ENCODE measurements at regions not wholly inside any gene's neighbourhood (a gene's known extent, or its start where the extent isn't known, plus 50 kb on each side); places are given as distances from the start of the nearest gene placed in this dataset.

DNA sequence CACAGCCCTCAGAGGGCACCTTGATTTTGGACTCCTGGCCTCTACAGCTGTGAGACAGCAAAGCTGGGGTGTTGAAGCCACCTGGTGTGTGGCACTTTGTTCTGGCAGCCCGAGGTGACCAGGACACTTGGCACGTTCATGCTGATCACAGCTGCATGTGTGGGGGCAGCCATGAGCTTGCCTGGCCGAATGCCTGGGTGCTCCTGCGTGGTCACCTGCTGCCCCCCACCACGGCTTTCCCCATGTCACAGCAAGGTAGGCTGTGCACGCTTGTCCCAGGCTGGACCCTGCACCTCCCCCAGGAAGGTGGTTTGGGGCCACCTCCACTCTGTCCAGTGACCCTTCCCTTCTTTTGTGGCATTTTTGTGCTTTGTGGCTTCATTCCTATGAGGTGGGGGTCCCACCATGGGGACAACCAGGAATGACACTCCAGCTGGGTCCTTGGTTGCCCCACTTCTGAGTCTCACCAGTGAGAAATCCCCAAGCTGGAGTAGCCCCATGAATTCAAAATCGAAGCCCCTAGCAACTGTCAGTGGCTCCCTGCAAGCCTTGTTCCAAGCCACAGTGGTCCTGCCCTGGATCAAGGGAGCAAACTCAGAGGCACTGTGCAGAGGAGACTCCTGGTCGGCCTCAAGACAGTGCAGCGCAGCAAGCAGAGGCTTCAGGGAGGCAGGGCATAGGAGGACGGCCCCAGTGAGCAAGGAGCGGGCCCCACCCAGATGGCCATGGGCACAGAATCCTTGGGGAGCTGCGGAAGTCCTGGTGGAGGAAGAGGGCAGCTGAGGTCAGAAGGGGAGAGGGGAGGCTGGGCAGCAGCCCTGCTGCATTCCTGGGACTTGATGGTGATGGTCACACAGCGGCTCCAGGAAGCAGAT, 121.4 kb upstream of the HS6ST1 start:
- no peak for DNase-seq

DNA sequence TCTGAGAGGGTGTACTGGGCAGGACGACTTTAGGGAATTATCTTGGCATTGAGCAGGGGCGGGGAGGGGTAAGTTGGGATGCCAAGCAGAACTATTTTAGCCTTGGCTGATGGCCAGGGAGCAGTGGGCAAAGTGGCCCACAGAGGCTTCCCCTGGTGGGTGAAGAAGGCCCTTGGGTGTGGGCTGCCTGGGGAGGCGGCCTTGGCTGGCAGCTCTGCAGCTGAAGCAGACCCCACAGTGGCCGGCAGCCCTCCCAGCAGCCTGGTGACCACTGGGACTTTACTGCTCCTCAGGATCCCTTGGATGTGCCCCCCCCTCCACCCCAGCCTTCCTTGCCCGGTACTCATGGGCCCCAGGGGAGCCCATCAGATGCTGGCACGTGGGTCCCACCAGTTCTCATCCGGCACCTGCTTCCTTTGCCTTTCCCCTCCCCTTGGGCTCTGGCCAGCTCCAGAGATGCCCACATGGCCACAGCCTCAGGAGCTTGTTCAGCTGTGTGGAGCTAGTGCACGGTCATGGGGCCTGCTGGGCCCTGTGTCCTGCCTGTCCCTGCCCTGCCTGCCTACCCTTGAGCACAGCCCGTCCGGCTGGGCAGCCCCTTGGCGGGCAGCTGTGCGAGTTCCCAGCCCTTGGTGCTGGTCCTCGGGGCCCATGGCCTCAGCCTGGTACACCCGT, 122.1 kb upstream of the HS6ST1 start:
- DNase-seq, result no peak

DNA sequence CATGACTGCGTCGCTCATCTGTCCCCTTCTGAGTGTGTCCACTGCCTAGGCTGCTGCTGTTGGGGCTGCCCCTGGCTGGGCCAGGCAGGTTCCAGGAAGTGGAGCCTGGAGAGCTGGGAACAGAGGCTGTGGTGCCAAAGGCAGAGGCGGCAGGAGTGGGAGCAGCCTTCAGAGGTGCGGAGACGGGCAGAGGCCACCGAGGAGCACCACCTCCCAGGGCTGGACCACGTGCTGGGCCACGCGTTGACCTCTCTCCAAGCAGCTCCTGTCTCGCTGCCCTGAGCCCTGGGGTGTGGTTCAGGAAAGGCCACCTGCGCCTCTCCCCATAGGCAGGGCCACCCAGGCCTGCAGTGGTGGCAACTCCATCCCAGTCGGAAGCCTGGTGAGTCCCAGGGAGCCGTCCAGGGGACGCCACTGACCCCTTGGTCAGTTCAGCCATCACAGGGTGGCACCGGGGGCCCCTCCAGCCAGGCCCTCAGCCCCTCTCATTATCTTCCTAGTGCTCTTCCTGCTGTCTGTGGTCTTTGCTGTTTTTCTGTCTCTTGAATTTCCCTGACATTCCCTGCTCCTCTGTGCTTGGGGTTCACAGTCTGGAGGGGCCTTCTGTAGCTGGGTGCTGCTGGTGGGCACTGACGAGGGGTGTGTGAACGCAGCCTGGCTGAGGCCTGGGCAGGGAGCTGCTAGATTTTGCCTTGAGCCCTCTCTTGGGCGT, 122.8 kb upstream of the HS6ST1 start:
- DNase-seq, result no peak

DNA sequence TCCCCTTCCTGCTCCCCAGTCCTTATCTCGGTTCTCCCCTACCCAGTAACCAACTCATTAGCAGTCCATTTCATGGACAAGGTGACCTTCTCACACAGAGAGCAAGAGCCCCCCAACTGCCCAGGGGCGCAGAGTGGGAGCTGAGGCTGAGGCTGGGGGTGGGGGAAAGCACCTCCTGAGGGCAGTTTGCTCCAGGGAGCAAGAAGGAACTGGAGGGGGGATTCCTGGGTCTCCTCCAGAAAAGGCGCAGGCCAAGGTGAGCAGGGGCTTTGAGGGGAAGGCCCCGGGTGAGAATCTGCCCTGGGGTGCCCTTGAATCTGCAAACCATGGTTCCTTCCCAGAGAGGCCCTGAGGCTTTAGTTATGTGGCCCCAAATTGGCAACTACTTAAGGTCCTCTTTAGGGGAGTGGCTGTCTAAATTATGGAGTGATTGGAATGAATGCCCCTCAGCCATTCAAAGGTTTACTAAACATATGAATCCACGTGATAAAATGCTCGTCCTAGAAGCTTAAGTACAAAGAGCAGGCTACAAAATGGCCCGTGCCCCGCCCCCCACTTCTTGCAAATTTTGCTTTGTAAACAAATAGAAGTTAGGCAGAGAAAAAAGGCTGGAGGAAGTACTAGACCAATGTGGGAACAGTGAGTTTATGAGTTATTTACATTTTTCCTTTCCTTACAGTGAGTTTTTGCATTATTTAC, 123.5 kb upstream of the HS6ST1 start:
- DNase-seq, result no peak

DNA sequence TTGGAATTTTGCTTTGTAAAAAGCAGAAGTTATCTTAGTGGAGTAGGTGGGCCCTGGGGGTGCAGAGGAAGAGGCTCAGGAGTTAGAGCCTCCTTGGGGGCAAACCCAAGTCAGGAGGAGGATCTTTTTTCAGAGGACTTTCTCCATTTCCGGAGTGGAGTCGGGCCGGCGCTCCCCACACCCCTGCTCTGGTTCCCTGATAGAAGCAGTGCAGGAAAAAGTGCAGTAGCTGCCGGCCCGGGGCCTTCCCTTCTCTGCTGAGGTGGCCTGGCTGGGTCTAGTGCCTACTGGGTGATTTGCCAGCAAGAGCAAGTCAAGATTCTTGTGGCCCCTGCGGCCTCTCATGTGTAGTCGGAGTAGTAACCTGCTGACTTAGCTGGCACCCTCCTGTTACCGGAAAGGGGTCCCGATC, 124.2 kb upstream of the HS6ST1 start:
- no peak for DNase-seq

DNA sequence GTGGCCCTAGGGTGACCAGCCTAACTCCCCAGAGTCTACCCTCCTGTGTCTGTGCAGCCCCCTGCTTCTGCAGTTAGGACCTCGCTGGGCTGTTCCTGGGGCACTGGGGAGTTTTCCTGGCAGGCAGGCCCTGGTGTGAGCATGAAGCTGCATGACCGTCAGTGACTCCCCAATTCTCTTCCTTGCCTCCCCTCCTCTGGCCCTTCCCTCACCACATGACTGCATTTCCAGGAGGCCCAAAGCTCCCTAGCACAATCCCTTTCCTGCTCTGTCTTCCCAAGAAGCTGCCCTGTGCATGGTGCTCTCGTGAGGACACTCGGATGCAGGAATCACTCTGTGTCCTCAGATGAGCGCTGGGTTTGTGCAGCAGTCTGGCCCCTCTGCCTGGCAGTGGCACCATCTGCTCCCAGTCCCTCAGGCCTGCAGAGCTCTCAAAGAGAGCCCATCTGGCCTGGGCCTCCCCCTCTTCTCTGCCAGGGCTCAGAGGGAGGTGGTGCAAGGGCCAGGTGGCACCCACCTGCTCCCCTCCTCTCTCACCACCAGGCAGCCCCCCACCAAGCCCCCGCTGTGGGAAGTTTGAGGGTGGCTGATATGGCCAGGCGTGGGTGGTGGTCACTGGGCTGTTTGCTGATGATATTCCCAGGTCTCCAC, 125.6 kb upstream of the HS6ST1 start:
- DNase-seq, result no peak

DNA sequence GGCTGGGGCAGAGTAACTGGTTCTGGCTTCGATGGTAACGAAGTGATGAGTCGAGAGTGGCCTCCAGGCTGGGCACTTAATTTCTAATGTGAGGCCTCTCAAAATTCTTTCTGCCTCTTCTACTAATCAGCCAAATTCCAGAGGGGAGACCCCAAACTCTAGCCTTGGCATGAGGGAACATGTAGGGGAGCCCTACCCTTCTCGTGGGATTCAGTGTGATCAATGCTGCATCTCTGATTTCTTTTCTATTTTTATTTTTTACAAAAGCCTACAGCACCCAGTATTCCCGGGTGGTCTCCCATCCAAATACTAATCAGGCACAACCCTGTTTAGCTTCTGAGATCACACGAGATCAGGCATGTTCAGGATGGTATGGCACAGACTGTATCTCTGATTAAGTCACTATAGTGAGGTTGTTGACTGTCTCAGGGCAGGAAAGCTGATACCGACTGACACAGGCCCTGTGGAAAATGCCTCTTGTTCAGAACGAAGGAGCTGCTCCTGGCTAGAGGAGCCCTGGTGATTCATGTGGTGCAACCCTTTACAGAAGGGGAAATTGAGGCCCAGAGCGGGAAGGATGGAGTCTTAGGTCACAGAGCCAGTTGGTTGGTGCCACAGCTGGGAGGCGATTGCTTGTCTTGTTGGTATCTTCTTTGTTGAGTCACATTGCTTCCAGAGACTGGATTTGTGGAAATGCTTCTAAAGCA, 126.3 kb upstream of the HS6ST1 start:
- DNase-seq, result no peak

DNA sequence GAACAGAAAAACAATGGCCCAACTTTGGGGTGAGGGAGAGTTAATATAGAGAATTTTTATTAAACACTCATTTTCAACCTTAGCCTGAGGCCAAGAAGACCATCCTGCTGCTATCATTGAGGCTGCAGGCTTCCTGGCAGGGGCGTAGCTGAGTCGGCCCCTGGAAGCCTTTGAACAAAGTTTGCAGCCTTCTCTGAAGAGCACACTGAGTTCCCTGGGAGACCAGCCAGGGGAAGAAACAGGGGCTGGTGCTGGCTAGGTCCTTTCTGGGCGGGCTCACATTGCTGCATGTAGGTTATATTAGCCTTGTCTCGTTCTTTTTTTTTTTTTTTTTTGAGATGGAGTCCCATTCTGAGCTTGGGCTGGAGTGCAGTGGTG, 126.8 kb upstream of the HS6ST1 start:
- DNase-seq, result no peak

DNA sequence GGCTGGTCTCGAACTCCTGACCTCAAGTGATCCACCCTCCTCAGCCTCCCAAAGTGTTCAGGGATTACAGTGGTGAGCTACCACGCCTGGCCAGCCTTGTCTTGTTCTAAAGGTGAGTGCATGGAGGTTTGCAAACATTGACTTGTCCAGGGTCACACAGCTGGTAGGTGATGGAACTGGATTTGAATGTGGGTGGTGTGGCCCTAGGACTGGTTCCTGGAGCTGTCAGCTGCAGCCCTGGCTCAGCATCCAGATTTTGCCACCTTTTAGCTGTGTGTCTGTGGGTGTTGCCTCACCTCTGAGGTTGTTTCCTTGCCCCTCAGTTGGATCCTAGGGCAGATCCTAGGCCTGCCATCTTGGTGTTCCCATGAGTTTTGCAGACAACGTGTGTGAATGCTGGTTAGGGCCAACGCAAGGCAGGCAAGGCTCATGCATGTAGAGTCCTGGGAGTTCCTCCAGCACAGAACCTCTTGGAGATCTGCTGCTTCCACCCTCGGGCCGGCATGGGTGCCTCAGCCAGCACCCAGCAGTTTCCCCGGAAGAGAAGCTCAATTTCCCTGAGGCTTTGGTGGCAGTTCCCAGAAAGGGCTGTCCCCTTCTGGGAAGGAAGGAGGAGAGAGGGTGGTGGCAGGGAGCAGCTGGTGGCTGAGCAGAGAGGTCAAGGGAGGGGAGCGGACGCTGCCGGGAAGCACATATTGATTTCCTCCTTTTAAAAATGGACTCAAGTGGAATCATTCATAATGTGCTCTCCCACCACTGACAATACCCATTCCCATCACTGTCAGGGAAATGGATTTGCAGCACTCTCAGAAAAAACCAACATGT, 127.6 kb upstream of the HS6ST1 start:
- DNase-seq, result no peak

DNA sequence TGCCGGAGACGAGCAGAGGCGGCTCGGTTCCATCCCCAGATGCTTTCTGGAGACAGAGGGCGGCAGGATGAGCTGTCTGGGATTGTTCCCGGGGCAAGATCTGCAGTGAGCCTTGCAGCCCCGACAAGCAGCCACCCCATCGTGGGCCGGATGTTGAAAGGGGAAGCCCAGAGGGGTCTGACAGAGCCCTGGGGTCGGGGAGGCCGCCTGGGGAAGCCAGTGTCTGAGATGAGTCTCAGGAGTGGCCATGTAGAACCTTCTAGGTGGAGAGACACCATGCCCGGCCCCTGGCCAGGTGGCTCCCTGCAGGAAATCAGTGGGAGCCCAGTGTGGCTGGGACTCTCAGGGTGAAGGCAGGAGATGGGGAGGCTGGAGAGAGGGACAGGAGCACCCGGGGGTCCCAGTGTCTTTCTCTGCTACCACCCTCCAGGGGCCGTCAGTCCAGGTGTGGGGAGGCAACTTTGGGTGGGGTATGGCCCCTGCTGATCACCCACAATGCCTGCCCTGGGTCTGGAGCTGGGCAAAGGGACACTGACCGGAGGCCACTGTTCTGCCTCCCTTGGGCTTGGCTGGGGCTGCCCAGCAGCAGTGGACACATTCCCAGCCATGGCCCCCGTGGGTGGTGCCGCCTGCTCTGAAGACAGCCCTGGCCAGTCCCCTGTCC, 128.3 kb upstream of the HS6ST1 start:
- DNase-seq, result no peak

DNA sequence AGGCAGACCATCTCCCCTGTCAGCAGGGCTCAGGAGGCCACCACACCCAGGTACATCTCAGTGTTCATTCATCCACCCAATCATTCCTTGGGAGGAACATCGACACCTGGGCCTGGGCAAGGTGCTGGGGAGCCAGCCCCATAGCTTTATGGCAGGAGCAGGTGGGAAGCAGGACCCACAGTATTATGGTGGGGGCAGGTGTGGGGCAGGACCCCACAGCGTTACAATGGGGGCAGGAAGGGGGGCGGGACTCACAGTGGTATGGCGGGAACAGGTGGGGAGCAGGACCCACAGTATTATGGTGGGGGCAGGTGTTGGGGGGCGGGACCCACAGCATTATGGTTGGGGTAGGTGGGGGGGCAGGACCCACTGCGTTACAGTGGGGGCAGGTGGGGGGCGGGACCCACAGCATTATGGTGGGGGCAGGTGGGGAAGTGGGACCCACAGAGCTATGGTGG, 128.9 kb upstream of the HS6ST1 start:
- DNase-seq, result no peak

DNA sequence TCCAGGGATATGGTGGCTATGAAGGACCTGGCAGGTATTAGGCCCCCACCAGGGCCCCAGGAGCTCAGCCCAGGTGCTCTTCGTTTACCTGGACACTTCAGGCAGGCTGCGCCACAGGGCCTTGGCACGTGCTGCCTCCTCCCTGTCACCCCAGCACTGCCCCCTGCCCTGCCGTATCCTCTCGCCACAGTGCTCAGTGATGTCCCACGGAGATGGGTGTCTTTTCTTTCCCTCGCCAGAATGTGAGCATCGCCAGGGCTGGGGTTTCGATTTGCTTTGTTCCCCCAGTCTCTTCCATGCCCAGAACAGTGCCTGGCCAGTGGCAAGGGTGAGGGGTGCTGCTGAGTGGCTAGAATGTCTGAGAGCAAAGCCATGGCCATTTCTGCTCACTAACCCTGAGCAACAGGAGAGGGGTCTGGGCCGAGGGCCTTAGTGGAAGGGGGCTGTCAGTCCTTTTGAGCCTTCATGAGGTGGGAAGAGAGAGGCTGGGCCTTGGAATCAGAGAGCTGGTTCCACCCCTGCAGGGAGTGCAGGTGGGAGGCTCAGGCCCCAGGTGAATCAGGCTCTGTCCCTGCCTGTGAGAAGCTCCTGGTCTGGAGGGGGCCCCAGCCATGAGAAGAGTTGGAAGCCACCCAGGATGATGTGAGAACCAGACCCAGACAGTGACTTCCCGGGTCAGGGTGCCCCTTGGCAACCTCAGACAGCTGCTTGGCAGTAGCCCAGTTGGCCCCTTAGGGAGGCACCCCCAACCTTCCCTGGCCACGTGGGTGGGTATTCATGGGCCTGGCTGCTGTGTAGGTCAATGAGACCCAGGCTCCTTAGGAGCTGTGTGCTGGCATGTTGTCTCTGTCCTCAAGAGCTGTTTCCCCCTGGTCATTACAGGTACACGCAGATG, 129.9 kb upstream of the HS6ST1 start:
- DNase-seq, result no peak

DNA sequence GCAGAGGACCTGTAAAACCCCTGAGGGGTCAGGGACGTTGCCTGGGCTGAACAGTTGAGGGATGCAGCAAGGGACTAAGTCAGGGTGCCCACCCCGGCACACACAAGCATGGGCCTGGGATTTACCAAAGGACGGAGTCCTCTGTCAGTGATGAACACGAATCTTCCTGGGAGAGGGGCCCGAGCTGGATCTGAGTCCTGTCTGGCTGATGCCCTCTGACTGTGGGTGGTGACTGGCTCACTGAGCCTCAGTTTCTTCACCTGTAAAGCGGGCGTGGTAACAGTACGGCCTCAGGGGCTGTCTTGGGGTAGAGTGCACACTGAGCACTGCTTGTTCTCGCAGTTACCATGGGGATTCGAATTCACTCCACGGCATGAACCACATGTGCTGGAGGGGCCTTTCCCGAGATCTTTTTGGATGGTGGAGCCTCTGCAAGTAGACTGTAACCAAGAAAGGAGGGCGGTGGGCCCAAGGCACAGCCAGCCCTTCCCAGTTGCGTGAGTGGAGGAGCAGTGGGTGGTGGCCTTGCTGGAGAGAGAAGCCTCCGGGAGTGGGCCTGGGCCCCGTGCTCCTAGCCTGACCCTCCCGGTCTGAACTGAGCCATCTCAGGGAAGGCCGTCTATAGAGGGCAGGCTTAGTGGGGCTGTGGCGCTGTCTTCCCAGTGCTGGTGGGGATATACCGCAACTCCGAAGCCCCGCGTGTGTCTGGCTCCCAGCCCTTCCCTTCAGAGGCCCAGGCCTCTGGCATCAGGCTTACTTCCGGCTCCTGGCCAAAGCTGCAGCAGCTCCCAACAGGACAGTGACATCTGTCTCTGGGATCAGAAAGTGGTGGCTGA, 130.8 kb upstream of the HS6ST1 start:
- no peak for DNase-seq

DNA sequence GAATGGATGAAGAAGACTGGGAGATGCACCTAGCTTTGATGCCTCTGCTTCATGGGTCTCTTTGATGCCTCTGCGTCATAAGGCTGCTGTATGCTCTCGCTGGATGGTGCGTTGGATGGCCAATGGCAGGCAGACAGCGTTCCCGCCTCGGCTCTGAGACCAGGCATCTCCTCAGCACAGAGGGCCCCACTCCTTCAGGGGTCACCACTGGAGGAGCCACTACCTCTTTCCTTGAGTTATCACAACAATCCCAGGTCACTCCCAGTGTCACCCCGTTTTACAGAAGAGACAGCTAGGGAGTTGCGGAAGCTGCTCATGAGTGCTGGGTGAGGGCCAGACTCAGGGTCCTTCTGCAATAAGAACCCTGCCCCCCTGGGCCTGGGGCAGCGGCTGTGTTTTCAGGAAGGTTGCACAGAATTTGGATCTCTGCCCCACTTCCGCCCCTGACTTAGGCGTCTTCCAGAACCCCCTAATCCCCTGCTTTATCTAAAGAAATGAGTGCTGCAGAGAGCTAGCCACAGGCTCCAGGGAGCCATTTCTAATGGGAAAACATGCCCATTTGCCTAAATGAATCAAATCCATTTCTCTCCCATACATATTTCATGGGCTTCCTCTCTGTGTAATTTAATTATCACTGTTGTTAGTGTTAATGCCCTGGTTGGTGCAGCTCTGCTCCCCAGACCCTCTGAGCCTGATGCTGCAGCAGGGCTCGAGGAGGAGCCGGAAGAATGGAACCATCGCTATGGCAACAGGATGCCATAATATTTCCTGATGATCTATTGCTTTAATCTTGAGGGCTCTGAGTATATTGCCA, 131.8 kb upstream of the HS6ST1 start:
- DNase-seq, result no peak

DNA sequence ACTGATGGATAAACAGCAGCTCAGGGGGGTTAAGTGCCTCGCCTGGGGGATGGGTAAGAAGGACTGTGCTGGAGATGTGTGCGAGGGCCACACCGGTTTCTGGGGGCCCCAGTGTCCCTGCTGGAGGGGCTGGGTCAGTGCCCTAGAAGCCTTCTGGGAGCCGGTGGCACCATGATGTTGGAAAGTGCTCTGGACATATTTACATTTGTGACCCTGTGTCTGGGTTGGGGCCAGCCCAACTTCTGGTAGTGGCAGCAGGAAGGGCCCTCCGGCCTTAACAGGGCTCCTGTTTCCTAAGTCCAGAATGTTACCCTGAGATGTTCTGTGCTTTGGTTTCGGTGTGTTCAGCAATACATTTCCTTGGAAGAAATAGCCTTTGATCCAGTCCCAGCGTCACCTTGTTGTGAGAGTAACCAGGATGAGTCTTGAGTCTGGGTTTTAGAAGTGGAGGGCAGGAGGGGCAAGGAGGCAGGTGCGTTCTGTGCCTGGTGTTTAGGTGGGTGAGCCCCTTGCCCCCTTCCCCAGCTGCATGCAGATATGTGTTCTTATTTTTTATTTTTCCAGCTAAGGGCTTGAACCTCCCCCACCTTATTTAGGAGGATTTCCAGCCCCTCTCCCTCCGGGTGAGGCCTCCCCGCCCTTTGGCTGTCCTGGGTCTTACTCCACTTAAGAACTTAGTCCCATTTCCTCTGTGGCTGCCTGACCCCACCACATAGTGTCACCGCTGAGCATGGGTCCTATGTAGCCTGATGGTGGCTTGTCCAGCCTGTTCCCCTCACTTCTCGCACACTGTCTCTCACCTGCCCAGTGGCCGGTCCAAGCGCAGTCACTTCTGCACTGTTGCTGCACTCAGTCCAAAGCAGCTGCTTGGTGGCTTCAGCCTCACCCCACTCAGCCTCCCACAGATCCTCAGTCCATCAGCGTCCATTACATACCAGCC, 132.7 kb upstream of the HS6ST1 start:
- no peak for DNase-seq

DNA sequence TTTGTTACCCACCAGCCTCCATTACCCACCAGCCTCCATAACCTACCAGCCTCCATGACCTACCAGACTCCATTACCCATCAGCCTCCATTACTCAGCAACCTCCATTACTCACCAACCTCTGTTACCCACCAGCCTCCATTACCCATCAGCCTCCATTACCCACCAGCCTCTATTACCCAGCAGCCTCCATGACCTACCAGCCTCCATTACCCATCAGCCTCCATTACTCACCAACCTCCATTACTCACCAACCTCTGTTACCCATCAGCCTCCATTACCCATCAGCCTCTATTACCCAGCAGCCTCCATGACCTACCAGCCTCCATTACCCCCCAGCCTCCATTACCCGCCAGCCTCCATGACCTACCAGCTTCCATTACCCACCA, 133.3 kb upstream of the HS6ST1 start:
- no peak for DNase-seq
